Subcutaneous abdominal adipose tissue (tissue), 5 donors: ENCODE measurements at regions not wholly inside any gene's neighbourhood (a gene's known extent, or its start where the extent isn't known, plus 50 kb on each side); places are given as distances from the start of the nearest gene placed in this dataset.

Experiments used
- H3K27ac ChIP-seq: one replicate; pipeline ENCODE4 v1.7.0; 2013; ENCODE audit warnings: low read depth, mild to moderate bottlenecking, inconsistent platforms, low read length, moderate library complexity
- H3K27me3 ChIP-seq, 5 donors: one replicate each; pipeline ENCODE4 v1.7.0; 2013; ENCODE audit warnings: low read length in 5 of 5, inconsistent platforms in 1 of 5; ENCODE audit not compliant: control insufficient read depth in 5 of 5, insufficient read depth in 4 of 5
- H3K36me3 ChIP-seq, 5 donors: one replicate each; pipeline ENCODE4 v1.7.0; 2013; ENCODE audit warnings: low read length in 5 of 5; ENCODE audit not compliant: control insufficient read depth in 5 of 5, insufficient read depth in 5 of 5
- H3K4me1 ChIP-seq, 5 donors: one replicate each; pipeline ENCODE4 v1.7.0; 2013; ENCODE audit warnings: low read length in 5 of 5, mild to moderate bottlenecking in 3 of 5, moderate library complexity in 1 of 5; ENCODE audit not compliant: control insufficient read depth in 5 of 5, insufficient read depth in 5 of 5
- H3K4me3 ChIP-seq, 5 donors: one replicate each; pipeline ENCODE4 v1.7.0; 2013; ENCODE audit warnings: low read length in 5 of 5, low read depth in 1 of 5
- H3K9ac ChIP-seq, 5 donors: one replicate each; pipeline ENCODE4 v1.7.0; 2013; ENCODE audit warnings: low read length in 5 of 5, mild to moderate bottlenecking in 4 of 5, moderate library complexity in 3 of 5
- H3K9me3 ChIP-seq, 5 donors: one replicate each; pipeline ENCODE4 v1.7.0; 2013; ENCODE audit warnings: low read length in 5 of 5; ENCODE audit not compliant: control insufficient read depth in 5 of 5
- donor health status: healthy.
- donor health status: healthy.
- donor health status: healthy.
- donor health status: healthy.
- donor health status: healthy.

DNA sequence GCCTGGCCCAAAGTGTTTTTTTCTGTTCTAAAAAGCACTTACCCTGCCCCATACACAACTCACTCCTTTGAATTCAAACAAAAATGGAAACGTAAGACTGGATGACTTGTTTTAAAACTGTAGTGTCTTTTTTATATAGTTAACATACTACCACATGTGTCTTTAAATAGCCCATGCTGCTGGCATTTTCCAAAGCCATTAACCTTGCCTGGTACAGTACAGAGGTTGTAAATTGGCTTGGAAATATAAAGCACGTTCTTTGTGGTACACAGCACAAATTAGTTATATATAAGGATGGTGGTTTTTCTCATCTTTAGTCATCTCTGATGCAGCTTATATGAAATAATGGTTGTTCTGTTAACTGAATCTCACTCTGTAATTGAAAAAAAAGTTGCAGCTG lies 519.7 kb upstream of the ZNF608 start:
- Histone ChIP-seq H3K4me1 (no peaks in the 10 kb centered on the region), H3K36me3 (no peaks in the 10 kb centered on the region), H3K27me3 (no peaks in the 10 kb centered on the region), H3K27ac (no peak overlapping the region), H3K9ac (no peak overlapping the region), H3K4me3 (no peak overlapping the region), H3K9me3 (peaks cover 0 to 2% (median 0%) of the 10 kb centered on the region in 5 donors)

DNA sequence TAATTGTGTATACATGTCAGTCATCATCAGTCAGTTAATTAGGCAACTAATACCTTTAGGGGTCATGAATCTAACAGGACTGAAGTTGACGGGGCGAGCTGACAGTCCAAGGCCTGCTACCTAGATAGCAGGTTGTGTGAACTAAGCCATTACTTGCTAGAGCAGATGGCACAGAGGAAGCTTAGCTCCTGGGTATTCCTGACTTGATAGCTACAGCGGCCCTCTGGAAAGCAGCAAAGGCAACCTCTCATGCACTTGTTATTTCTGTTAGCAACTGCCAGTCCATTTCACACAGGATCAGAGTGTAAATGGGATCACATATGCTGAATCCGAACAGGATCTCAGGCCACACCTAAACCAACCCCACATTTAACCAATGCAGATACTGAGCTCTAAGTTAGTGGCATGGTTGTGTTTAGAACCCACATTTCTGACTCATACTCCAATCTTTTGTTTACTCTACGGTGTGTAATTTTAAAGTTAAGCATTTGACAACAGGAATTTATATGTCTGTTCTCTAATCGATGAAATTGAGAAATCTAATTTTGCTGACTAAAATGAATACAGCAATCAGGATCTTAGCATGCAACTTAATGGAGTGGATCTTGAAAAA lies 521.3 kb upstream of the ZNF608 start:
- no peaks in the 10 kb centered on the region for H3K4me1 ChIP-seq
- no peaks in the 10 kb centered on the region for H3K27me3 ChIP-seq
- H3K36me3 ChIP-seq = no peaks in the 10 kb centered on the region
- no peaks in the 10 kb centered on the region for H3K9me3 ChIP-seq
- H3K27ac ChIP-seq = no peak overlapping the region
- H3K4me3 ChIP-seq = no peak overlapping the region
- no peak overlapping the region for H3K9ac ChIP-seq

DNA sequence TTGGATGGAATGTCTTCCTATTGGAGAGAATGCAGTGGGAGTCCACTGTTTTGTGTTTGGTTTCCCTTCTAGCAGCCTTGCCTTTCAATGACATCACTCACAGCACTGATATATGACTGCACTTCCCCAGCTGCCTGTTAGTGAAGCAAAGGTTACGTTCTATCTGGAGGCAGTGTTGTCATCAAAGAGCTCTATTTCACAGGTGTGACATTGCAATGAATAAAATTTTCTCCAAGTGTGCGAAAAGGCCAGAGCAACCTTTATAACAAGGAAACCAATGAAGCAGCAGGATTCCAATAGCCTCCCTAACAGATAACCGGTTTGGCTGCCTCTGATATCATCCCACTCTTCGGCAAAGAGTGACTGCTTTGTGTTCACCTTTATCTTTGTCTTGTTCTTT lies 523.5 kb upstream of the ZNF608 start:
- no peak overlapping the region for H3K9ac ChIP-seq
- no peaks in the 10 kb centered on the region for H3K9me3 ChIP-seq
- no peaks in the 10 kb centered on the region for H3K4me1 ChIP-seq
- no peaks in the 10 kb centered on the region for H3K27me3 ChIP-seq
- no peak overlapping the region for H3K4me3 ChIP-seq
- no peaks in the 10 kb centered on the region for H3K36me3 ChIP-seq
- no peak overlapping the region for H3K27ac ChIP-seq

DNA sequence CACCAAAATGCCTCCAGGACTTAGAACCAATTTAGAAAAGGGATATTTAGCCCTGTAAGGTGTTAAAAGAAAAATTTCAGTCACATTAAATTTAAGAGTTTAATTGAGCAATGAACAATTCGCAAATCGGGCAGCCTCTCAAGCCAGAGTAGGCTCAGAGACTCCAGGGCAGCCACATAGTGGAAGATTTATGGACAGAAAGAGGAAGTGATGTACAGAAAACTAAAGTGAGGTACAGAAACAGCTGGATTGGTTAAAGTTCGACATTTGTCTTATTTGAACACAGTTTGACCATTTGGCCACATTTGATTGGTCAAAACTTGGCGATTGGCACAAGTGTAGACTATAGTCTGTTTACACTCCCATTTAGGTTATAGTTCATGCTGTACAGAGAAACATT lies 525.9 kb upstream of the ZNF608 start:
- Histone ChIP-seq H3K9ac (no peak overlapping the region), H3K36me3 (no peaks in the 10 kb centered on the region)

DNA sequence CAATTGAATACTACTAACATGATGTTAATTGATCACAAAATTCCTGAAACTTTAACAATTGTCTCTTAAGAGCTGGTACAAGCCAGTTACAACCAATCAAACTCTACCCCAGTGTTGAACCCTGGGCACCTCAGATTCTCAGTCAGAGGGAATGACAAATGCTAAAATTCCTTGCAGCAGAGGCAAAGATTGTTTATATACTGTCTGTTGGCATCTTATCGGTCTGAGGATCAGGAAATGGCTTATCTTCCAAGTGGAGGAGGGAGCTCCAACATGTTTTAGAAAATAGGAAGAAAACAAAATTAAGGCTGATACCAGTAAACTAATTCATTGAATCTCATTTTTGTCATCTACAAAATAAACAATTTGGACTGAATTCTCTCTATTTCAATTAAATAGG lies 527.8 kb upstream of the ZNF608 start:
- Histone ChIP-seq H3K36me3 (no peaks in the 10 kb centered on the region), H3K4me3 (no peak overlapping the region), H3K4me1 (no peaks in the 10 kb centered on the region), H3K9ac (no peak overlapping the region), H3K27ac (no peak overlapping the region), H3K27me3 (no peaks in the 10 kb centered on the region), H3K9me3 (no peaks in the 10 kb centered on the region)

More for the DNA sequence above, 525.9 kb upstream of the ZNF608 start:
- no peaks in the 10 kb centered on the region for H3K4me1 ChIP-seq
- no peaks in the 10 kb centered on the region for H3K27me3 ChIP-seq
- H3K4me3 ChIP-seq = no peak overlapping the region
- no peak overlapping the region for H3K27ac ChIP-seq
- H3K9me3 ChIP-seq = no peaks in the 10 kb centered on the region

DNA sequence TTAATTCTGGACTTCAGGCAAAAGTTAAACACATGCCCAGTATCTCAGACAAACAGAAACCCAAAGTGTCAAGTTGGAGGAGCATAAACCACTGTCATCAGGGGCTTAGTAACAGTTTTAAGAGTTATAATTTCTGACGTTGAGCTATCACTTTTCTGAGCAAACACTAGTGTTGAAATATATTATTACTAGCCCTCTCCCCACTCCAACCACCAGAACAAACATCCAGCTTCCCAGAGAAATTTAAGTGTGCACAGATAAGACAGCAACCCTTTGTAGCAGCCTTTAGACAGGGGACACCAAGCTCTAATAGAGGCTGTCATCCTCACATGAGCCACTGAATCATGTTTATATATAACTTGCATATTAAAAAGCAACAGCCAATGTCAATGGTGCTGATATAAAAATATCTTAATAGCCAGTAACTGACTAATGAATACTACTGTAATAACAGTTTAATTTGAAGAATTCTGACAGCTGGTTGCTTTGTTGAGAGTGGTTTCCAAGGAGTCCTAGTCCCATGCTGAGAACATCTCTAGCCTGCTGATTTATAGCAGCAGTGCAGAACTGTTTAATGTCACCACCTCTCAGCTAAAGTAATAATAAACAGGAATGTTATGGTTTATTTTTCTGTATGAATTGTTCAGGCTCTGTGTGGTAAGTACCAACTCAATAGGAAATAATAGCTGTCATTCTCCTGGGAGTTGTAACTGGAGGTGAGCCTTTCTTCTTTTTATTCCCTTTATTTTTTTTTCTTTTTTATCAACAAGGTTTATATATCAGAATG lies 528.7 kb upstream of the ZNF608 start:
- no peak overlapping the region for H3K27ac ChIP-seq
- H3K4me1 ChIP-seq = no peaks in the 10 kb centered on the region
- H3K36me3 ChIP-seq = no peaks in the 10 kb centered on the region
- H3K9ac ChIP-seq = no peak overlapping the region
- H3K27me3 ChIP-seq = no peaks in the 10 kb centered on the region
- no peaks in the 10 kb centered on the region for H3K9me3 ChIP-seq
- H3K4me3 ChIP-seq = no peak overlapping the region

DNA sequence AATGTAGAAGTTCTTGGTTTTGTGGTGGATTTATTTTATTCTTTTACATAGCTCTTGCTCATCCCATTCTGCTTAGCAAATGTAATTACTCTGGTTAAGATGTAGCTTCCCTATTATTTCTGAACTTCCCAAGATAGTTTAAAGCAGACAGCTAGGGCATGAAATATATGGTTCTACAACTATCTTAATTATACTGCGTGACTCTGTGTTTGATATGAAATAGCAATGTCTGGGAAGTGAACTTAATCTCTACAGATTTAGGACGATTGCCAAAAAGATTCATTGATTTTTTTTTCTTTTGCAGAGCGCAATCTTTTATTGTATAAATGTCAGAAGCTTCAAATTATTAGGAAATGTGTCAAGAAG lies 529.3 kb upstream of the ZNF608 start:
- Histone ChIP-seq H3K4me3 (no peak overlapping the region), H3K36me3 (no peaks in the 10 kb centered on the region), H3K9me3 (no peaks in the 10 kb centered on the region), H3K9ac (no peak overlapping the region), H3K4me1 (no peaks in the 10 kb centered on the region), H3K27ac (no peak overlapping the region), H3K27me3 (no peaks in the 10 kb centered on the region)

DNA sequence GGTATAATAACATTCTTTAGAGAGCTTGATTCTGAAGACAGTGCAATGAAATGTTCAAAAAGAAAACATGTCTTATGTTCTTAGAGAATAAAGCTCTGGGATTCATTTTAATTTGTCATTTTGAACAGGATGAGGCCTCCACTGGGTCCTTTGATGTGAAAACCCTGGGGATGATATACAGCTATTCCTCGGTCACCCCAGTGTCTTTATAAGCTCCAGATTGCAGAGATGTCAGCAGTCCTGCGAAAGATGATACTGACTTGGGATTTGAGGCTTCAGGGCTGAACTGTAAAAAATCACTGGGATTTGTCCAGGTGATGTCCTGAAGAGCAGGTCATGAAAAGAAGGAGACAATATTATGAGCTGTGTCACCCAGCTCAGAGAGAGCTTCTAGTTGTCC lies 529.7 kb upstream of the ZNF608 start:
- H3K27me3 ChIP-seq = no peaks in the 10 kb centered on the region
- no peak overlapping the region for H3K27ac ChIP-seq
- no peak overlapping the region for H3K4me3 ChIP-seq
- no peaks in the 10 kb centered on the region for H3K36me3 ChIP-seq
- H3K4me1 ChIP-seq = no peaks in the 10 kb centered on the region
- no peak overlapping the region for H3K9ac ChIP-seq
- no peaks in the 10 kb centered on the region for H3K9me3 ChIP-seq

DNA sequence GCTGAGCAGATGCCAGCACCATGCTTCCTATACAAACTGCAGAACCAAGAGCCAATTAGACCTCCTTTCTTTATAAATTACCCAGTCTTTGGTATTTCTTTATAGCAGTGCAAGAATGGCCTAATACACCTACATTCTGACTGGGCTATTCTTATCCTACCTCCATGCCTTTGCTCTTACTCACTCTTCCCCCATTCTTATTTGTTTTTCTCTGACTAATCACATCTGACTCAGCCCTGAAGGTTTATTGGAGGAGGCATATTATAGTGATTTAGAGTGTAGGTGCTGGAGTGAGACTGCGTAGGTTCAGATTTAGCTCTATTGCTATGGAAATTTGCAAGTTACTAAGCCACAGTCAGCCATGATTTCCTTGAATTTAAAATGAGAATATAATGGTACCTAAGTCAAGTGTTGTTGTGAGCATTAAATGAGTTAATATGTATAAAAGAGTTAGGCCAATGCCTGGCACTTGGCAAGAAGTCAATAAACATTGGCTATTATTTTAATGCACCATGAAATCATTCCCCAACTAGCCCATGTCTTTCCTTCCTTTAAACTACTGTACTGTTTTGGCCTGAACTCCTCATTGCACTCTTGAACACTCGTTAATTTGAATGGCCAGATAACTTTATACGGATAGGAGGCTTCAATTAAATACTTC lies 531.2 kb upstream of the ZNF608 start:
- Histone ChIP-seq H3K9ac (no peak overlapping the region), H3K27ac (no peak overlapping the region), H3K9me3 (no peaks in the 10 kb centered on the region), H3K4me1 (peaks cover 0 to 3% (median 0%) of the 10 kb centered on the region in 5 donors), H3K27me3 (no peaks in the 10 kb centered on the region), H3K36me3 (no peaks in the 10 kb centered on the region), H3K4me3 (no peak overlapping the region)

DNA sequence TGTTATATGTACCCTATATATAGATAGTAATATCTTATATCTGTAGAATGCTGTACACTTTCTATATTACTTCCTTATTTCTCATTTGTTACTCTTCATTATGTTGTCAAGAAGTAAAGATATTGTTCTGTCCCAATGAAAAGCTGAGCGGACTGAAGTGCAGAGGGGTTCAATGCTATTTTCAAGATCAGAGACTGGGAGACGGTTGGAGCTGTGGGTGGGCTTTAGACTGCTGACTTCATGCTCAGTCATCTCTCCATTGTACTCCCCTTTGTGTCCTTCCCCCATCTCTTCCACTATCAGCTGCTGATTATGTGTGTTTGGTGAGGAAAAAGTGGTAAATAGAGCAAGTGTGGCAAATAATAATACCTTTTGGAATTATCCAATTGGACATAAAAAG lies 532.3 kb upstream of the ZNF608 start:
- H3K9me3 ChIP-seq = no peaks in the 10 kb centered on the region
- H3K36me3 ChIP-seq = no peaks in the 10 kb centered on the region
- no peaks in the 10 kb centered on the region for H3K27me3 ChIP-seq
- no peak overlapping the region for H3K9ac ChIP-seq
- H3K27ac ChIP-seq = no peak overlapping the region
- peaks cover 0 to 5% (median 0%) of the 10 kb centered on the region in 5 donors for H3K4me1 ChIP-seq
- no peak overlapping the region for H3K4me3 ChIP-seq
